ENCODE measurements at regions not wholly inside any gene's neighbourhood (a gene's known extent, or its start where the extent isn't known, plus 50 kb on each side); places are given as distances from the start of the nearest gene placed in this dataset.

GRCh38 chr12:78703820-78704525 is 160.6 kb upstream of the SYT1 start:
- no peak for TF ChIP-seq CTCF (IDR thresholded peaks at IDR 0.05)
- no peak for TF ChIP-seq POLR2A (IDR thresholded peaks at IDR 0.05)
- TF ChIP-seq POLR2AphosphoS5 (IDR thresholded peaks at IDR 0.05): no peak
- TF ChIP-seq EP300 (IDR thresholded peaks at IDR 0.05; ENCODE audit: low read depth): no peak

All from transverse colon (tissue), 4 donors.